H9 (cell line): ENCODE measurements at regions not wholly inside any gene's neighbourhood (a gene's known extent, or its start where the extent isn't known, plus 50 kb on each side); places are given as distances from the start of the nearest gene placed in this dataset.

Experiments
- DNase-seq: peaks from one replicate; pipeline ENCODE4 v3.0.0-alpha.2; 2017
- H2AFZ ChIP-seq: one replicate; pipeline ENCODE4 v1.6.1; 2013; ENCODE audit warnings: mild to moderate bottlenecking, low read length, control low read depth, moderate library complexity
- H2AK5ac ChIP-seq: 2 replicates; pipeline ENCODE4 v1.6.1; 2013; ENCODE audit warnings: low read length, control low read depth, mixed read lengths; ENCODE audit not compliant: insufficient read length
- H2BK120ac ChIP-seq: one replicate; pipeline ENCODE4 v1.6.1; 2013; ENCODE audit warnings: low read depth, mild to moderate bottlenecking, low read length, control low read depth, inconsistent platforms; ENCODE audit not compliant: poor library complexity, severe bottlenecking
- H2BK12ac ChIP-seq: 2 replicates; pipeline ENCODE4 v1.6.1; 2013; ENCODE audit warnings: low read length, control low read depth, mixed read lengths, low read depth; ENCODE audit not compliant: insufficient read length
- H2BK15ac ChIP-seq: 2 replicates; pipeline ENCODE4 v1.6.1; 2013; ENCODE audit warnings: low read depth, low read length, control low read depth
- H2BK20ac ChIP-seq: one replicate; pipeline ENCODE4 v1.6.1; 2013; ENCODE audit warnings: low read depth, mild to moderate bottlenecking, low read length, control low read depth, inconsistent platforms; ENCODE audit not compliant: poor library complexity, severe bottlenecking
- H2BK5ac ChIP-seq: 2 replicates; pipeline ENCODE4 v1.6.1; 2013; ENCODE audit warnings: low read length, control low read depth, mixed read lengths; ENCODE audit not compliant: insufficient read length
- H3K14ac ChIP-seq: 2 replicates; pipeline ENCODE4 v1.6.1; 2013; ENCODE audit warnings: low read length, control low read depth; ENCODE audit not compliant: insufficient read depth
- H3K18ac ChIP-seq: 2 replicates; pipeline ENCODE4 v1.6.1; 2013; ENCODE audit warnings: low read depth, mild to moderate bottlenecking, mixed read lengths, low read length, control low read depth; ENCODE audit not compliant: insufficient read length
- H3K23ac ChIP-seq: 2 replicates; pipeline ENCODE4 v1.6.1; 2013; ENCODE audit warnings: low read length, control low read depth, mixed read lengths, low read depth; ENCODE audit not compliant: insufficient read length
- H3K23me2 ChIP-seq: 2 replicates; pipeline ENCODE4 v1.6.1; 2013; ENCODE audit warnings: low read depth, mild to moderate bottlenecking, mixed read lengths, low read length, control low read depth; ENCODE audit not compliant: insufficient read length, poor library complexity, severe bottlenecking
- H3K27ac ChIP-seq: 2 replicates; pipeline ENCODE4 v1.5.1; 2013; ENCODE audit warnings: low read length, control low read depth, mixed read lengths, low read depth; ENCODE audit not compliant: insufficient read length
- H3K27me3 ChIP-seq: 2 replicates; pipeline ENCODE4 v1.6.1; 2013; ENCODE audit warnings: low read length, control low read depth, inconsistent platforms; ENCODE audit not compliant: insufficient read depth
- H3K4ac ChIP-seq: 2 replicates; pipeline ENCODE4 v1.6.1; 2013; ENCODE audit warnings: low read depth, mild to moderate bottlenecking, control low read depth, inconsistent platforms, low read length, moderate library complexity
- H3K4me1 ChIP-seq: 2 replicates; pipeline ENCODE4 v1.6.1; 2013; ENCODE audit warnings: low read length, control low read depth, inconsistent platforms; ENCODE audit not compliant: insufficient read depth
- H3K4me2 ChIP-seq: 2 replicates; pipeline ENCODE4 v1.6.1; 2013; ENCODE audit warnings: low read length, control low read depth, mixed read lengths; ENCODE audit not compliant: insufficient read length, insufficient read depth
- H3K56ac ChIP-seq: 2 replicates; pipeline ENCODE4 v1.6.1; 2013; ENCODE audit warnings: low read depth, mild to moderate bottlenecking, mixed read lengths, low read length, control low read depth; ENCODE audit not compliant: insufficient read length
- H3K79me1 ChIP-seq: 2 replicates; pipeline ENCODE4 v1.6.1; 2013; ENCODE audit warnings: low read depth, mild to moderate bottlenecking, moderate library complexity, low read length, control low read depth, inconsistent platforms; ENCODE audit not compliant: insufficient read depth, poor library complexity, severe bottlenecking
- H3K79me2 ChIP-seq: 2 replicates; pipeline ENCODE4 v1.6.1; 2013; ENCODE audit warnings: low read length, control low read depth, inconsistent platforms; ENCODE audit not compliant: insufficient read depth
- H3K9ac ChIP-seq: 2 replicates; pipeline ENCODE4 v1.6.1; 2013; ENCODE audit warnings: low read length, control low read depth, mixed read lengths; ENCODE audit not compliant: insufficient read length; ENCODE audit errors: extremely low read depth
- H3K9me3 ChIP-seq: one replicate; pipeline ENCODE4 v1.6.1; 2013; ENCODE audit warnings: low read depth, low read length, inconsistent platforms; ENCODE audit not compliant: control insufficient read depth
- H3T11ph ChIP-seq: one replicate; pipeline ENCODE4 v1.6.1; 2013; ENCODE audit warnings: mild to moderate bottlenecking, low read length, control low read depth, inconsistent platforms
- H4K20me1 ChIP-seq: one replicate; pipeline ENCODE4 v1.6.1; 2013; ENCODE audit not compliant: control insufficient read depth, insufficient read length, insufficient read depth
- H4K5ac ChIP-seq: 2 replicates; pipeline ENCODE4 v1.6.1; 2013; ENCODE audit warnings: low read depth, mild to moderate bottlenecking, mixed read lengths, low read length, control low read depth; ENCODE audit not compliant: insufficient read length
- H4K8ac ChIP-seq: replicated peaks from 2 replicates; pipeline ENCODE4 v1.6.1; 2013; ENCODE audit warnings: low read length, control low read depth, mixed read lengths, low read depth; ENCODE audit not compliant: insufficient read length
- H4K91ac ChIP-seq: 2 replicates; pipeline ENCODE4 v1.6.1; 2013; ENCODE audit warnings: low read depth, mild to moderate bottlenecking, moderate library complexity, mixed read lengths, low read length, control low read depth; ENCODE audit not compliant: insufficient read length
- H3K27ac Mint-ChIP-seq, 3 experiments: 2 replicates in 2 of 3; 3 replicates in 1 of 3; pipeline ENCODE4 v1.8.0; 2020 to 2021; ENCODE audit warnings: mixed read lengths in 3 of 3, mild to moderate bottlenecking in 1 of 3, moderate library complexity in 1 of 3
- H3K27me3 Mint-ChIP-seq: 2 replicates; pipeline ENCODE4 v1.8.0; 2021; ENCODE audit warnings: low read depth, mild to moderate bottlenecking, moderate library complexity, mixed read lengths
- H3K36me3 Mint-ChIP-seq, 3 experiments: 2 replicates in 2 of 3; 3 replicates in 1 of 3; pipeline ENCODE4 v1.8.0; 2020 to 2021; ENCODE audit warnings: low read depth in 3 of 3, mixed read lengths in 3 of 3; ENCODE audit not compliant: insufficient read depth in 1 of 3
- H3K4me1 Mint-ChIP-seq, 2 experiments: 2 replicates each; pipeline ENCODE4 v1.8.0; 2020; ENCODE audit warnings: mixed read lengths in 2 of 2
- H3K4me3 Mint-ChIP-seq, 2 experiments: 2 replicates in 1 of 2; 3 replicates in 1 of 2; pipeline ENCODE4 v1.8.0; 2020 to 2021; ENCODE audit warnings: mild to moderate bottlenecking in 2 of 2, mixed read lengths in 2 of 2, moderate library complexity in 1 of 2
- H3K9me3 Mint-ChIP-seq, 2 experiments: 2 replicates in 1 of 2; 3 replicates in 1 of 2; pipeline ENCODE4 v1.8.0; 2020; ENCODE audit warnings: mild to moderate bottlenecking in 2 of 2, mixed read lengths in 2 of 2, moderate library complexity in 1 of 2
- TF ChIP-seq, protein P1 (sequence below): fragments of 200-600 bp; sonication (generic); conservative IDR thresholded peaks from 3 replicates; pipeline ENCODE4 v1.8.0; 2021; ENCODE audit warnings: antibody characterized with exemption, mild to moderate bottlenecking

DNA sequence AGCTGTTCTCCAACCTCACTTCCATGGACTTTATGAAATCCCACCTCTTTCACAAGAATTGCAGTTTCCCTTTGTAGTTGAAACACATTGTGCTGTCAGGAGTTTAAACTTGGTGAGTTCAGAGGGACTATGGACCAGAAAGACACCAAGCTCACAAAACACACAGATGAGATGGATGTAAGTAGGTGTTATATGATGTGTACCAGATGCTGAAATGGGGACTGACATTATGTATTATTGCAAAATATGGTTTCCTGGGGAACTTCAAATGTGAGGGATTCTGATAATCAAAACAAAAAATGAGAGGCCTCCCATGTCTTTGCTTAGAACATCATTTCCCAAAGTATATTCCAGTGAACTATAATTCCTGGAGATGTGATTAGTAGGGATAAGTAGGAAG lies 401.1 kb upstream of the ARID1B start:
- H2AFZ ChIP-seq: no peak overlapping the region
- H3K79me2 ChIP-seq: no peaks in the 10 kb centered on the region
- H3T11ph ChIP-seq: no peak overlapping the region
- no peak overlapping the region for H4K5ac ChIP-seq
- H3K36me3 Mint-ChIP-seq: no peaks in the 10 kb centered on the region
- H2AK5ac ChIP-seq: no peak overlapping the region
- no peak overlapping the region for H3K27ac ChIP-seq
- H3K9me3 ChIP-seq: no peaks in the 10 kb centered on the region
- no peaks in the 10 kb centered on the region for H4K20me1 ChIP-seq
- DNase-seq: no peak
- peaks cover 6 to 7% of the 10 kb centered on the region in 2 experiments; a peak in 3 of 4 replicates for H3K4me1 Mint-ChIP-seq
- no peak overlapping the region for H2BK20ac ChIP-seq
- no peak overlapping the region for H2BK5ac ChIP-seq
- no peak overlapping the region for H3K18ac ChIP-seq
- no peak overlapping the region for H3K14ac ChIP-seq
- no peaks in the 10 kb centered on the region for H3K4me1 ChIP-seq
- no peak overlapping the region for H3K56ac ChIP-seq
- H2BK15ac ChIP-seq: no peak overlapping the region
- no peaks in the 10 kb centered on the region for H3K23me2 ChIP-seq
- no peaks in the 10 kb centered on the region for H3K79me1 ChIP-seq
- no peak overlapping the region for H2BK120ac ChIP-seq
- no peaks in the 10 kb centered on the region for H3K27me3 ChIP-seq
- no peak overlapping the region for H3K23ac ChIP-seq
- no peak overlapping the region for H3K9ac ChIP-seq
- no peak overlapping the region for H4K91ac ChIP-seq
- TF ChIP-seq, protein P1, sequence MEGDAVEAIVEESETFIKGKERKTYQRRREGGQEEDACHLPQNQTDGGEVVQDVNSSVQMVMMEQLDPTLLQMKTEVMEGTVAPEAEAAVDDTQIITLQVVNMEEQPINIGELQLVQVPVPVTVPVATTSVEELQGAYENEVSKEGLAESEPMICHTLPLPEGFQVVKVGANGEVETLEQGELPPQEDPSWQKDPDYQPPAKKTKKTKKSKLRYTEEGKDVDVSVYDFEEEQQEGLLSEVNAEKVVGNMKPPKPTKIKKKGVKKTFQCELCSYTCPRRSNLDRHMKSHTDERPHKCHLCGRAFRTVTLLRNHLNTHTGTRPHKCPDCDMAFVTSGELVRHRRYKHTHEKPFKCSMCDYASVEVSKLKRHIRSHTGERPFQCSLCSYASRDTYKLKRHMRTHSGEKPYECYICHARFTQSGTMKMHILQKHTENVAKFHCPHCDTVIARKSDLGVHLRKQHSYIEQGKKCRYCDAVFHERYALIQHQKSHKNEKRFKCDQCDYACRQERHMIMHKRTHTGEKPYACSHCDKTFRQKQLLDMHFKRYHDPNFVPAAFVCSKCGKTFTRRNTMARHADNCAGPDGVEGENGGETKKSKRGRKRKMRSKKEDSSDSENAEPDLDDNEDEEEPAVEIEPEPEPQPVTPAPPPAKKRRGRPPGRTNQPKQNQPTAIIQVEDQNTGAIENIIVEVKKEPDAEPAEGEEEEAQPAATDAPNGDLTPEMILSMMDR: no peak
- no peaks in the 10 kb centered on the region; the same call in 1 of the 2 replicates for H3K27me3 Mint-ChIP-seq
- H4K8ac ChIP-seq: no peak overlapping the region
- no peak overlapping the region for H3K4me2 ChIP-seq
- H3K4me3 Mint-ChIP-seq: no peak overlapping the region
- H3K4ac ChIP-seq: no peak overlapping the region
- no peak overlapping the region for H3K27ac Mint-ChIP-seq
- no peak overlapping the region for H2BK12ac ChIP-seq
- H3K9me3 Mint-ChIP-seq: no peaks in the 10 kb centered on the region
